Activated CD4-positive, alpha-beta T cell treated with anti-CD3 and anti-CD28 coated beads for 48 hours (primary cell): ENCODE measurements at regions not wholly inside any gene's neighbourhood (a gene's known extent, or its start where the extent isn't known, plus 50 kb on each side); places are given as distances from the start of the nearest gene placed in this dataset.
"Not testable (repeated sequence)": the region's sequence is repeated elsewhere in the genome, so short reads cannot be mapped to it uniquely, and the experiment has no call there.

Experiments used
- DNase-seq: peaks from one replicate; pipeline ENCODE4 v3.0.0-alpha.2; 2020

GRCh38 chr19:28155265-28155664, 1057.7 kb downstream of the UQCRFS1 start:
- no peak for DNase-seq

GRCh38 chr19:28154077-28154476, 1058.9 kb downstream of the UQCRFS1 start:
- DNase-seq: no peak

GRCh38 chr19:28153123-28153522, 1059.8 kb downstream of the UQCRFS1 start:
- no peak for DNase-seq

GRCh38 chr19:28152195-28152594, 1060.8 kb downstream of the UQCRFS1 start:
- no peak for DNase-seq

- DNase-seq: no peak
Observed at GRCh38 chr19:28150129-28150528, 1062.8 kb downstream of the UQCRFS1 start.

GRCh38 chr19:28148554-28148953, 1064.4 kb downstream of the UQCRFS1 start:
- DNase-seq: no peak

- DNase-seq: no peak
Observed at GRCh38 chr19:28142258-28142657, 1070.7 kb downstream of the UQCRFS1 start.

GRCh38 chr19:28140201-28140600, 1072.8 kb downstream of the UQCRFS1 start:
- no peak for DNase-seq

GRCh38 chr19:28137772-28138171, 1075.2 kb downstream of the UQCRFS1 start:
- DNase-seq: no peak

GRCh38 chr19:28136796-28137195, 1076.2 kb downstream of the UQCRFS1 start:
- DNase-seq: no peak

- DNase-seq: no peak
Observed at GRCh38 chr19:28135825-28136224, 1077.1 kb downstream of the UQCRFS1 start.

GRCh38 chr19:28134311-28134710, 1078.6 kb downstream of the UQCRFS1 start:
- DNase-seq: no peak

GRCh38 chr19:28130881-28131280, 1082.1 kb downstream of the UQCRFS1 start:
- not testable (repeated sequence) for DNase-seq

GRCh38 chr19:28130066-28130511, 1082.9 kb downstream of the UQCRFS1 start:
- no peak for DNase-seq

- DNase-seq: no peak
Observed at GRCh38 chr19:28128341-28128740, 1084.6 kb downstream of the UQCRFS1 start.

- DNase-seq: no peak
Observed at GRCh38 chr19:28126135-28126898, 1086.6 kb downstream of the UQCRFS1 start.

GRCh38 chr19:28122734-28123133, 1090.2 kb downstream of the UQCRFS1 start:
- DNase-seq: no peak

- DNase-seq: no peak
Observed at GRCh38 chr19:28118235-28118634, 1094.7 kb downstream of the UQCRFS1 start.

- DNase-seq: no peak
Observed at GRCh38 chr19:28117143-28117542, 1095.8 kb downstream of the UQCRFS1 start.

GRCh38 chr19:28116379-28116778, 1096.6 kb downstream of the UQCRFS1 start:
- not testable (repeated sequence) for DNase-seq

GRCh38 chr19:28103921-28104320, 1109.0 kb downstream of the UQCRFS1 start:
- no peak for DNase-seq

- DNase-seq: not testable (repeated sequence)
Observed at GRCh38 chr19:28084659-28085157, 1128.2 kb downstream of the UQCRFS1 start.

GRCh38 chr19:28076628-28077027, 1136.3 kb downstream of the UQCRFS1 start:
- no peak for DNase-seq

GRCh38 chr19:28075229-28075628, 1137.7 kb downstream of the UQCRFS1 start:
- DNase-seq: no peak

GRCh38 chr19:28074773-28075172, 1138.2 kb downstream of the UQCRFS1 start:
- DNase-seq: no peak
